ENCODE measurements at regions not wholly inside any gene's neighbourhood (a gene's known extent, or its start where the extent isn't known, plus 50 kb on each side); places are given as distances from the start of the nearest gene placed in this dataset.
A peak's percentile ranks its signal among the peaks of the same experiment; 100 is the strongest.

DNA sequence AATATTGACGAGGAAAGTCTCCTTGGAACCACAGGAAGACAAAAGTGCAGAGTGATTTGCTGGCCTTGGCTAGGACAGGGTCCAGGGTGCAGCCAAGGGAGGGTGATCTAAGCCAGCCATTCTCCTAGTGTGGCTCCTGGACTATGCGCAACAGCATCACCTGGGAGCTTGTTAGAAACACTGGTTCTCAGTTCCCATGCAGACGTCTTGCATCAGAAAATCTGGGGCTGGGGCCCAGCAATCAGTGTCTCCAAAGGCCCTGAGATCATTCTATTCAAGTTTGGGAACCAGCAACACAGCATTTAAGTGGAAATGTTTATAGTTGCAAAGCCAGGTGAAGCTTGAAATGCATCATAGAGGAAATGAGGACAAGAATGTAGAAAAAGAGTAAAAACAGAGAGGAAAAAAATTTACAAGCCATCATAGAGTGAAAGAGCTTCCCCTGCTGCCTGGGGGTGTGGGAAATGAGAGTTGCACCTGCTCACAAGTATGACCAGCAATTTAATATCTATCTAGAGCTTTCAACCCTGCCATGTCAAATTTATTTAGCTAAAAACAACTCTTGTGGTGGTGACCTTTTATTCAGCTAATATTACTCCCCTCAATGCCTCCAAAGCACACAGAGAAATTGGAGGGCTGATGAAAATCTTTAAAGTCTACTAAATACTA, 54.4 kb upstream of the SEC11C start:
- TF ChIP-seq, protein P1, sequence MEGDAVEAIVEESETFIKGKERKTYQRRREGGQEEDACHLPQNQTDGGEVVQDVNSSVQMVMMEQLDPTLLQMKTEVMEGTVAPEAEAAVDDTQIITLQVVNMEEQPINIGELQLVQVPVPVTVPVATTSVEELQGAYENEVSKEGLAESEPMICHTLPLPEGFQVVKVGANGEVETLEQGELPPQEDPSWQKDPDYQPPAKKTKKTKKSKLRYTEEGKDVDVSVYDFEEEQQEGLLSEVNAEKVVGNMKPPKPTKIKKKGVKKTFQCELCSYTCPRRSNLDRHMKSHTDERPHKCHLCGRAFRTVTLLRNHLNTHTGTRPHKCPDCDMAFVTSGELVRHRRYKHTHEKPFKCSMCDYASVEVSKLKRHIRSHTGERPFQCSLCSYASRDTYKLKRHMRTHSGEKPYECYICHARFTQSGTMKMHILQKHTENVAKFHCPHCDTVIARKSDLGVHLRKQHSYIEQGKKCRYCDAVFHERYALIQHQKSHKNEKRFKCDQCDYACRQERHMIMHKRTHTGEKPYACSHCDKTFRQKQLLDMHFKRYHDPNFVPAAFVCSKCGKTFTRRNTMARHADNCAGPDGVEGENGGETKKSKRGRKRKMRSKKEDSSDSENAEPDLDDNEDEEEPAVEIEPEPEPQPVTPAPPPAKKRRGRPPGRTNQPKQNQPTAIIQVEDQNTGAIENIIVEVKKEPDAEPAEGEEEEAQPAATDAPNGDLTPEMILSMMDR (IDR thresholded peaks at IDR 0.05), result no peak
- TF ChIP-seq EZH2 (IDR thresholded peaks at IDR 0.05; ENCODE audit: borderline replicate concordance, insufficient read depth, low read depth, low read length, poor library complexity, severe bottlenecking), result no peak
- DNase-seq (no peak), ATAC-seq (ENCODE audit: low read depth) (no peak)
- no peak overlapping the region for H3K4me2 ChIP-seq (replicated peaks; ENCODE audit: low read depth, low read length, poor library complexity, severe bottlenecking)
- WGBS (ENCODE audit: insufficient coverage), result 61% methylated on average over 3 of the region's 3 CpGs
- Mint-ChIP-seq H3K27me3 (peaks cover 5% of the 10 kb centered on the region), H3K9me3 (ENCODE audit: insufficient read depth) (no peaks in the 10 kb centered on the region), H3K27ac (peak overlapping the region; percentile 46), H3K4me1 (peaks cover 29% of the 10 kb centered on the region), H3K4me3 (no peak overlapping the region)
- H3K9me3 ChIP-seq (ENCODE audit: control extremely low read depth in 1 of 3, control insufficient read depth in 2 of 3, insufficient read depth in 1 of 3, low read length in 2 of 3), result no peaks in the 10 kb centered on the region
- intact Hi-C loops (cut with micrococcal nuclease), result loop anchor here (2.0 to 10.0 kb wide), 2 partner anchors 318 to 1460 kb away; no protein-coding TSS in a partner anchor
- H3K27ac ChIP-seq (ENCODE audit: low read length in 2 of 2), result no peak overlapping the region
- no peaks in the 10 kb centered on the region for H3K79me2 ChIP-seq (ENCODE audit: control insufficient read depth, insufficient read depth, low read length)
- H3K36me3 ChIP-seq (replicated peaks in 1 of 2; ENCODE audit: control extremely low read depth in 1 of 2, control insufficient read depth in 1 of 2, extremely low read depth in 1 of 2, insufficient read depth in 2 of 2, low read length in 1 of 2), result no peaks in the 10 kb centered on the region
- peaks cover 0 to 5% (median 0%) of the 10 kb centered on the region in 4 experiments for H3K27me3 ChIP-seq (replicated peaks in 1 of 4; ENCODE audit: control extremely low read depth in 1 of 4, control insufficient read depth in 3 of 4, insufficient read depth in 4 of 4, low read length in 3 of 4)
- peaks cover 15 to 19% of the 10 kb centered on the region in 2 donors for H3K4me1 ChIP-seq (ENCODE audit: control insufficient read depth in 2 of 2, insufficient read depth in 2 of 2, low read length in 2 of 2)
- peak overlapping the region; percentile 15 for H2AFZ ChIP-seq (ENCODE audit: insufficient read depth, low read depth, low read length, poor library complexity, severe bottlenecking)
- no peaks in the 10 kb centered on the region for H4K20me1 ChIP-seq (ENCODE audit: control insufficient read depth, insufficient read depth, low read length, poor library complexity, severe bottlenecking)
- ChIA-PET CTCF (interaction anchor here (0.6 to 6.6 kb wide), 21 partner anchors 8 to 564 kb away, joined by 3 to 55 read pairs (median 4); partner anchors contain the start of gene SEC11C), POLR2A (interaction anchor here (1.1 kb wide), 1 partner anchor 55 kb away, joined by 3 read pairs; the partner anchor contains the start of gene SEC11C)
- no peak overlapping the region for H3K9ac ChIP-seq (ENCODE audit: low read length)
- no peak overlapping the region for H3K4me3 ChIP-seq (ENCODE audit: control extremely low read depth in 1 of 5, extremely low read depth in 1 of 5, insufficient read depth in 1 of 5, low read depth in 2 of 5, low read length in 4 of 5)

DNA sequence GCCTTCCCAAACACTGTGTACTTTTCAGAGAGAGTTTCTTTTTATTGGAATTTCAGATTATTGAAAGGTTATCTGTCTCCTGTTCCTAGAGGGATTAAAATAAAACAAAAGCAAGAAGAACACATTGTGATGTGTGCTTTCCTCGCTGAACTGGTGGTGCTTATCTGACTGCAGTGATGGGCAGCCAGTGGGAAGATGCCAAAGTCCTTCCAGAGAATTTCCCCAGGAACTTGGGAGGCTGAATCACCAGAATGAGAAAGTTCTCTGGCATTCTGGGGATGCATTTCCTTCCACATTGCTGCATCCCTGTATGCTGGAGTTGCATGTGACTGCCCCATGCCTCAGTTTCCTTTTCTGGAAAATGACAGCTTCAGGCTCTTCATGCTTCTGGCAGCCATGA, 53.9 kb upstream of the SEC11C start:
- H3K9me3 ChIP-seq (ENCODE audit: control extremely low read depth in 1 of 3, control insufficient read depth in 2 of 3, insufficient read depth in 1 of 3, low read length in 2 of 3), result no peaks in the 10 kb centered on the region
- TF ChIP-seq EZH2 (IDR thresholded peaks at IDR 0.05; ENCODE audit: borderline replicate concordance, insufficient read depth, low read depth, low read length, poor library complexity, severe bottlenecking), result no peak
- TF ChIP-seq, protein P1 (IDR thresholded peaks at IDR 0.05), result no peak
- peaks cover 0 to 5% (median 0%) of the 10 kb centered on the region in 4 experiments for H3K27me3 ChIP-seq (replicated peaks in 1 of 4; ENCODE audit: control extremely low read depth in 1 of 4, control insufficient read depth in 3 of 4, insufficient read depth in 4 of 4, low read length in 3 of 4)
- Mint-ChIP-seq H3K9me3 (ENCODE audit: insufficient read depth) (no peaks in the 10 kb centered on the region), H3K27ac (no peak overlapping the region), H3K27me3 (peaks cover 6% of the 10 kb centered on the region), H3K4me1 (peaks cover 29% of the 10 kb centered on the region), H3K4me3 (no peak overlapping the region)
- H3K4me3 ChIP-seq (ENCODE audit: control extremely low read depth in 1 of 5, extremely low read depth in 1 of 5, insufficient read depth in 1 of 5, low read depth in 2 of 5, low read length in 4 of 5), result no peak overlapping the region
- H3K9ac ChIP-seq (ENCODE audit: low read length), result no peak overlapping the region
- ATAC-seq (ENCODE audit: low read depth) (no peak), DNase-seq (no peak)
- H3K4me1 ChIP-seq (ENCODE audit: control insufficient read depth in 2 of 2, insufficient read depth in 2 of 2, low read length in 2 of 2), result peaks cover 15 to 19% of the 10 kb centered on the region in 2 donors
- ChIA-PET CTCF (interaction anchor here (0.6 to 6.0 kb wide), 13 partner anchors 8 to 318 kb away, joined by 3 to 50 read pairs (median 4); partner anchors contain the start of gene SEC11C), POLR2A (interaction anchor here (1.1 kb wide), 1 partner anchor 54 kb away, joined by 3 read pairs; the partner anchor contains the start of gene SEC11C)
- 91% methylated on average over 1 of the region's 1 CpG for WGBS (ENCODE audit: insufficient coverage)
- intact Hi-C loops (cut with micrococcal nuclease), result loop anchor here (2.0 to 10.0 kb wide), 2 partner anchors 317 to 1459 kb away; no protein-coding TSS in a partner anchor
- no peaks in the 10 kb centered on the region for H3K79me2 ChIP-seq (ENCODE audit: control insufficient read depth, insufficient read depth, low read length)
- no peaks in the 10 kb centered on the region for H4K20me1 ChIP-seq (ENCODE audit: control insufficient read depth, insufficient read depth, low read length, poor library complexity, severe bottlenecking)
- no peaks in the 10 kb centered on the region for H3K36me3 ChIP-seq (replicated peaks in 1 of 2; ENCODE audit: control extremely low read depth in 1 of 2, control insufficient read depth in 1 of 2, extremely low read depth in 1 of 2, insufficient read depth in 2 of 2, low read length in 1 of 2)
- no peak overlapping the region for H3K27ac ChIP-seq (ENCODE audit: low read length in 2 of 2)
- H2AFZ ChIP-seq (ENCODE audit: insufficient read depth, low read depth, low read length, poor library complexity, severe bottlenecking), result no peak overlapping the region
- H3K4me2 ChIP-seq (replicated peaks; ENCODE audit: low read depth, low read length, poor library complexity, severe bottlenecking), result no peak overlapping the region
